GM19023 (cell line): ENCODE measurements at regions not wholly inside any gene's neighbourhood (a gene's known extent, or its start where the extent isn't known, plus 50 kb on each side); places are given as distances from the start of the nearest gene placed in this dataset.
"Not testable (repeated sequence)": the region's sequence is repeated elsewhere in the genome, so short reads cannot be mapped to it uniquely, and the experiment has no call there.

ENCODE experiments used
- ATAC-seq: cut with Tn5 transposase; IDR thresholded peaks from one replicate; pipeline ENCODE4 v1.9.1; 2021; ENCODE audit warnings: mild to moderate bottlenecking, moderate library complexity; ENCODE audit not compliant: unreplicated experiment

GRCh38 chr14:106586098-106586704 lies 1059.8 kb downstream of the TMEM121 start:
- no peak for ATAC-seq

- ATAC-seq, result not testable (repeated sequence)
Measured at GRCh38 chr14:106591539-106591938, 1065.2 kb downstream of the TMEM121 start.

- not testable (repeated sequence) for ATAC-seq
Measured at GRCh38 chr14:106592115-106592852, 1065.9 kb downstream of the TMEM121 start.

- ATAC-seq, result no peak
Measured at GRCh38 chr14:106599209-106599608, 1072.8 kb downstream of the TMEM121 start.

GRCh38 chr14:106605548-106606448 lies 1079.4 kb downstream of the TMEM121 start:
- ATAC-seq, result no peak

GRCh38 chr14:106606936-106607335 lies 1080.6 kb downstream of the TMEM121 start:
- no peak for ATAC-seq

GRCh38 chr14:106610691-106611090 lies 1084.3 kb downstream of the TMEM121 start:
- no peak for ATAC-seq

GRCh38 chr14:106613256-106613655 lies 1086.9 kb downstream of the TMEM121 start:
- no peak for ATAC-seq

- ATAC-seq, result not testable (repeated sequence)
Measured at GRCh38 chr14:106618471-106618951, 1092.1 kb downstream of the TMEM121 start.

- no peak for ATAC-seq
Measured at GRCh38 chr14:106619606-106620005, 1093.2 kb downstream of the TMEM121 start.

GRCh38 chr14:106620368-106620767 lies 1094.0 kb downstream of the TMEM121 start:
- no peak for ATAC-seq

GRCh38 chr14:106622200-106622745 lies 1095.9 kb downstream of the TMEM121 start:
- no peak for ATAC-seq

GRCh38 chr14:106625186-106625585 lies 1098.8 kb downstream of the TMEM121 start:
- no peak for ATAC-seq

- not testable (repeated sequence) for ATAC-seq
Measured at GRCh38 chr14:106626469-106626868, 1100.1 kb downstream of the TMEM121 start.

- ATAC-seq, result not testable (repeated sequence)
Measured at GRCh38 chr14:106626942-106627588, 1100.7 kb downstream of the TMEM121 start.

GRCh38 chr14:106631879-106632278 lies 1105.5 kb downstream of the TMEM121 start:
- ATAC-seq, result no peak

GRCh38 chr14:106633721-106634120 lies 1107.3 kb downstream of the TMEM121 start:
- no peak for ATAC-seq

- no peak for ATAC-seq
Measured at GRCh38 chr14:106635569-106635968, 1109.2 kb downstream of the TMEM121 start.

- not testable (repeated sequence) for ATAC-seq
Measured at GRCh38 chr14:106638786-106639452, 1112.5 kb downstream of the TMEM121 start.

- no peak for ATAC-seq
Measured at GRCh38 chr14:106642090-106642489, 1115.7 kb downstream of the TMEM121 start.
